Neural progenitor cell (in vitro differentiated cells): ENCODE measurements at regions not wholly inside any gene's neighbourhood (a gene's known extent, or its start where the extent isn't known, plus 50 kb on each side); places are given as distances from the start of the nearest gene placed in this dataset.

Experiments
- CTCF ChIP-seq: fragments of 200-600 bp; sonication (generic); IDR thresholded peaks from 2 replicates; pipeline ENCODE4 v1.5.1; 2017; ENCODE audit warnings: antibody characterized with exemption, mild to moderate bottlenecking
- EZH2 ChIP-seq: fragments of 200-600 bp; sonication (generic); IDR thresholded peaks from 2 replicates; pipeline ENCODE4 v1.6.1; 2017; ENCODE audit warnings: antibody characterized with exemption, mild to moderate bottlenecking, moderate library complexity

DNA sequence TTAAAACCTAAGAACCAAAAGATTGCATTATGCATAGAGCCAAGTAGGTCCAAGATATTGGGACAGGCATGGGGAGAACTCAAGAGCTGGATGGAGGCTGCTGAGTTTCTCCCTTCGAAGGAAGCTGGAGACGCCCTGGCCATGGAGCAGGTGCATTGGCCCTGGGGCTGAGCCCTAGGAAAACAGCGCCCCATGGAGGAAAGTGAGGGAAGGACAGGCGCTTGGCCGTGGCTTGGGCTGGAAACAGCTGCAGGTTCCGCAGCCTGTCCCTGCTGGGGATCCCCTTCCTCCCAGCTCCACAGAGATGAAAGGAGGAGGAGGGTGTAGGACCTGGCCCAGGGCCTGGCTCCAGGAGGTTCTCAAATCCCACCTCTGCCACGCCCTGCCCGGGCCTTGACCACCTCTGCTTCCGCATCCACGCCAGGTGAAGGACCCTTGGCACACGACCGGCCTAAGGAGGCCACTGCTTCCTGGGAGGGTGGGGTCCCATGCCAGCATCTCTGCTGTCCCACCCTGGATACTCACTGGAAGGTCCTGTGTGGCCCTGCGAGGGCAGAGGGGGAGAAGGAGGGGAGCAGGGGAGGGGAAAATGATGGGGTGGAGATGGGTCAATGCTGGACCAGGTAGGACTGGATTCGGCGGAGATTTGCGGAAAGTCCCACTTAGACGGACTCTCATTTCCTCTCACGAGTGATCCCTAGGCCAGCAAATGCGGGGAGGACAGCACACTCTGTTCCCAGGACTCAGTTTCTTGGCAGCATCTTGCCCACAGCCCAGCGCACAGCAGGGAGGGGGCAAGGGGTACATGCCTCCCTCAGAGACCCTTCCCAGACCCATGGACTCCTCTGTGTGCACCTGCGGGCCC, 258.6 kb upstream of the TCERG1L start:
- TF ChIP-seq EZH2 (no peak), CTCF (peak; percentile 77)
